ENCODE measurements at regions not wholly inside any gene's neighbourhood (a gene's known extent, or its start where the extent isn't known, plus 50 kb on each side); places are given as distances from the start of the nearest gene placed in this dataset.
"Not testable (repeated sequence)": the region's sequence is repeated elsewhere in the genome, so short reads cannot be mapped to it uniquely, and the experiment has no call there.

DNA sequence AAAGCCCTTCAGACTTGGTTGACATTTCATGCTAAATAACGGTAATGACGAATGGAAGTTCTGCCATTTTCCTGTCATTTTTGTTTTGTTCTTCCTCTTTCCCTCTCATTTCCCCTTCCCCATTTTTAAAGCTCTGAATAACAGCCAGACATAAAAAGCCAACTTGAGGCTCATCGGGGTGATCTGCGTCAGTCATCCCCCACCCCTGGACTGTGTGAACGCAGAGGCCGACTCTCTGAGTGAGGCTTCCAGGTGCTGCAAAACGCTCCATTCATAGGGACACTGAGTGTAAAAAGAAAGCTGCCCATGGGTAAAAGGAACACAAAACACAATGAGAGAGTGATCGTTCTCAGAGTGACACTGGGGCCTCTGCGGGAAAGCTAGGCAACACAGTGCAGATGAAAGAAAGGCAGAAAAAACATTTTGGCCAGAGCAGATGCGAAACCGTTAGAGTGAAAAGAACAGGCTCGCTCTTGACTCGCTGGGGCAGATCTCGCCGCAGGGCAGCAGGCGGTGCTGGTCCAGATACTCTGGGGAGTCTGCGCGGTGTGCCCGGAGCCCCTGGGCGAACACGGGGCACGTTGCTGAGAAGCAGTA is 684.8 kb downstream of the QKI start:
- DNase-seq = peak in 1 of 2 donors; percentile 50

DNA sequence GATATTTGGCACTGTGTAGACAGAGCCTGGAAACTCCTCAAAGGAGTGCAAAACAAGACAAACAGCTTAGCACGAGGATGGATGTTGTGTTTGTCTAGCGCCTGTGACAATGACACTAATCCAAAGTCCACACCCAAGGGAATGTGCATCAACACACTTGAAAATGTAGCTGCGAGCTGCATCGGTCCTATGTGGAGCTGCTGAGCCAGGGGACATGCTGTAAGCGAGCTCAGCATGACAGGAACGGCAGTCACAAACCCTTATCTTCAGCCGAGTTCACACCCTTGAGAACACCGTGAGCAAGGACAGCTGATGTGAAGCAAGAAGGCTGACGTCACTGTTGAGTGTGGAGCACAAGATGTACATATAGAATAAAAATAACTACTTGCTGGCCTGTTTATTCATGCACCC is 684.3 kb downstream of the QKI start:
- DNase-seq = peak in 1 of 2 donors; percentile 10

DNA sequence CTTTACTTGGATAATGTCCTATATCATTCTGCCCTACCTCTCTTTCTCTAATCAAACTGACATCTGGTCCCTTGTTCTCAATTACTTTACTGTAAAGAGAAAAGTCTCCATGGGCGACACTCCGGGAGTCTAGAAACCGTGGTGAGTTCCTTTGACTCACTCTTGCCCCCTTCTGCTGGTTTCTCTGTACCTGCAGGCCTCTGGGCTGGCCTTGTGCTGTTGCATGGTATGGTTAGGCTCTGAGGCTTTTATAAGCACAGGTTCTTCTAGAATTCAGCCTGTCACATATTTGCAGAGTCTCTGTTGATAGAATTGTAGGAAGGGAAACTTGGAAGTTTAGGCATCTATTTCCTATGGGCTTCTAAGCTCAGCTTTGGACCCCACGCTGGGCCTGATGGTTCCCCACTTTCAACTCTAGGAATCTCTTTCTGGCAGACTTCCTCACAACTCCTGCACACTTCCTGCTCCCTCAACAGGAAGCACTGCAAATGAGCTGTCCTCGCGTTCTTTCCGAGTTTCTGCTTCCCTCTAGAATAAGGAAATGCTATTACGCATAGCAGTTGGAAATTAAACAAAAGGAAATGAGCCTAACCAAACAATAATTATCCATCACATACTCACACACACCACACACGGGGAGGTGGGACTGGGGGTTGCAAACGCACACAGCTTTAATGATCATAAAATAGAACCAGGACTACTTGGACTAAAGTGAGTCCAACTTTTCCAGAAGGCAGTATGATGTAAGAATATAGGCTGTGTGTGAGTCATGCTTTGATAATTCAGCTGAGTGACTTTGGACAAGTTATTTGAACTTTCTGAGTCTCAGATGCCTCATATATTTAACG is 683.3 kb downstream of the QKI start:
- DNase-seq = no peak

DNA sequence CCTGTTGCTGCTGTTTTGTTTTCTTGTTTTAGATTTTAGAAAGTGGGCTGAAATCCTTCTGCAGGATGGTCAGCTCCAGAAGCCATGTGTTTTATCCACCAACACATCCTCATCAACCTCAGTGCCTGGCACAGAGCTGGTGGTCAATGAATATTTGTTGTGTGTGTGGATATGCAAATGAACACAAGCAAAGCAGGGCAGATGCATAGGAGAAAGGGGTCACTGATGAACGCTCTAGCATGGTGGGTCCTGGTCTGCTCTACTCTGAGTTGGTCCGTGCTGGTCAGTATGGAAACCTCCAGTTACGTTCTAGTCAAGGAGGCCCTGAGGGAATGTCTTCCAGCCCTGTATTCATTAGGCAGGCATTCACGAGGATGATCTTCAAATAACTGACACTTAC is 682.5 kb downstream of the QKI start:
- DNase-seq = no peak

DNA sequence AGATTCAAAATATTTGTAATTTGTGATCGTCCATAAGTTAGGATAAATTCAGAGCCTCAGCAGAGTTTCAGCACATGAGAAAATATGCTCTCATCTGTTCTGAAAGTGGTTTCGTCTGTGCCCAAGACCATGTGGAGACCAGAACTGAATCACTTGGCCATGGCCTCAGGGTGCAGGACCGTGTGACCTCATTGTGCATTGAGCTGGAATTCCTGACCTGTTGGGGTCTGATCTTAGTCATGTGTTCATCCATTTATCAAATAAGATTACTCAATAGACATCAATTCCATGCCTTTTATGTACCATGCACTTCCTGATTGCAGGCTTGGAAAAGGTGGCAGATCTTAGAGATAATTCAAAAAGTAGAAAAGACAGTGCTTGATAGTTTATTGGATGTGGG is 680.5 kb downstream of the QKI start:
- DNase-seq = no peak

- DNase-seq = no peak
Measured at GRCh38 chr6:164087870-164088269, 673.4 kb downstream of the QKI start.

GRCh38 chr6:164087211-164087610 is 672.7 kb downstream of the QKI start:
- DNase-seq = no peak

DNA sequence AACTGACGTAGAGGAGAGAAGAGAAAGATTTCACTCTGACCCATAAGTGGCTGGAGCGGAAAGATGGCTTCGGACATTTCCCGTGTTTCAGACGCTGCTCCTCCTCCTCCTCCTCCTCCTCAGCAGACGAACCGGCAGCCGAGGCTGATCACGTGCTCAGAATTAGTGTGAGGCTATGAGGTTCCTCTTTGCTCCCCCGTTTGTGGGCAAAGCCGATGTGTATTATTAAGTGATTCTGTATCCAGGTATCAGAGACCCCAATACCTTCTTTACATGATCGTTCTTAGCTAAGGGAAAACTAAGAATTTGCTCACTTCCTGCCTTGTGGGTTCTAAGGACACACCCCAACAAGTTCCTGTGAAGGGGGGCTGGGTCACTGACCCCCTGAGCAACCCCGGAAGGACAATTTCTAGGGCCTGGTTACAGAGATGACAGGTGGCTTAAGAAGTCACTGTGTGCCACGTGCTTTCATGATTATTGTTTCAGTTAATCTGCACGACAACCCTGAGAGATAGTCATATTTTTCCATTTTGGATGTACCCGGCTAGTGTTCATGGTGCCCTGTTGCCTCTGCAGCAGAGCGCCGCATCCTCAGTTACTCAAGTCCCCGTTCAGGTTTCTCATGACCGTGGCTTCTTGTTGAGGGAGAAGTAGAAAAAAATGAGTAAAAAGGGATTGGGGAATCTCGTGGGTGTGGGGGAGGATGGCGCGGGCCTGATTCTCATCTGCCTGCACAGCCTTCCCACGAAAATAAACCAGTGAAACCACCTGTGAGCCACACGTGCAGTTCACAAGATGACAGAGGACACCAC is 671.8 kb downstream of the QKI start:
- DNase-seq = no peak

GRCh38 chr6:164085091-164086075 is 670.9 kb downstream of the QKI start:
- DNase-seq = peak; percentile 93 to 98

DNA sequence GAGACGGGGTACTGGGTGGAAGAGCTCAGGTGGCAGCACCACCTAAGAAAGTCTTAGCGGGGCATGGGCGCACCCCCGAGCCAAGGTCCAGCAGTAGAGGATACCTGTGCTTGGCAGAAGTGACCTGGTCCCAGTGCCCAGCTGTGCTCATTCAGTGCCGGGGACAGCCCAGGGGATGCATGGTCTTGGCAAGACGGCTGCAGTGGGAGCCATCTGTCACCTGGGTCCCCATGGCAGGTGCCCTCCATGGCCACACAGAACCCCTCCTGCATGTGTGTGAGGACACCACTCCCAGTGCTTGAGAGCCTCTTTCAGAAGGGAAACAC is 664.7 kb downstream of the QKI start:
- DNase-seq = no peak

- peak in 1 of 2 donors; percentile 3 for DNase-seq
Measured at GRCh38 chr6:164078532-164079274, 664.2 kb downstream of the QKI start.

GRCh38 chr6:164076818-164077532 is 662.5 kb downstream of the QKI start:
- not testable (repeated sequence) for DNase-seq

DNA sequence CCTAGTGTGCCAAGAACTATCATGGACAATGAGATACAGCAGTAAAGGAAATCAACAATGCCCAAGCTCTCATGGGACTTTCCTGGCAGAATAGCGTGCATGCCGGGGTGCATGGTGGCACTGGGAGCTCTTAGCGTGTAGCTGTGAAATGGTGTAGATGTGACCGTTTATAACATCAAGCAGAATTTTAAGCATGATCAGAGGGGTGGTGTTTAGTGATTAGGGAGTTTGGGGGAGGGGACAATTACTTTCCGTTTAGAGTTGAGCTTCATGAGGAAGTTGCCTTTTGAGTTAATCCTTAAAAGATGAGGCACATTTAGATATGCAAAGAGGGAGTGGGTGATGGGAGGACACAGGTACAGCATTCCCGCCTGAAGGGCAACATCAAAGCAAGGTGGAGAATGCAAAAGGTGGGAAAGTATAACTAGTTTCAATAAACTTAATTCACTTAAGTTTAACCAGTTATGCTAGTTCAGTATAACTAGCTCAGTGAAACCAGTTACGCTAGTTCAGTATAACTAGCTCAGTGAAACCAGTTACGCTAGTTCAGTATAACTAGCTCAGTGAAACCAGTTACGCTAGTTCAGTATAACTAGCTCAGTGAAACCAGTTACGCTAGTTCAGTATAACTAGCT is 661.6 kb downstream of the QKI start:
- DNase-seq = no peak

DNA sequence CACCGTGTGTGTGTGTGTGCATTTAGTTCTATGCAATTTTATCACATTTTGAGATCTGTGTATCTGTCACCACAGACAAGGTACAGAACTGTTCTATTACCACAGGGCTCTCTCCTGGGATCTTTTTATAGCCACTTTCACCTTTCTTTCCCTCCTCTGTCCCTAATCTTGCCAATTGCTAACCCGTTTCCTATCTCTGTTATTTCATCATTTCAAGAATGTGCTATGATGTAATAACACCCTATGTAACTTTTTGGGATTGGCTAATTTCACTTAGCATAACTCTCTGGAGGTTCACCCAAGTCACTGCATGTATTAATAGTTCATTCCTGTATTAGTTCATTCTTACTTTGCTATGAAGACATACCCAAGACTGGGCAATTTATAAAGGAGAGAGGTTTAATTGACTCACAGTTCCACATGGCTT is 657.7 kb downstream of the QKI start:
- no peak for DNase-seq

- DNase-seq = peak; percentile 17 to 27
Measured at GRCh38 chr6:164069350-164069990, 655.0 kb downstream of the QKI start.

DNA sequence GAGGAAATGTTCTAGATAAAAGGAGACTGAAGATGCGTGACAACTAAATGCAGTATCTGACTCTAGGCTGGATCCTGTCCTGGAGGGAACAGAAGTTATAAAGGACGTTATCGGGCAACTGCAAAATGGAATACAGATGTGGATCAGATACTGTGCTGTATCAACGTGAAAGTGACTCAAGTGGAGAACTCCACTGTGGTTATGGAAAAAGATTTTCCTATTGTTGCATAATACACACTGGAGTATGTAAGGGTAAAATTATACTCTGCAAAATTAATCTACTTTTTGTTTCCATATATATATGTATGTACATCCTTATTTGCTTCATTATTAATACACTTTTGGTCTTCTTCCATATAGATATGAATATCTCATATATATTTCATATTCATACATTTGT is 654.0 kb downstream of the QKI start:
- DNase-seq = no peak

- DNase-seq = no peak
Measured at GRCh38 chr6:164066766-164067165, 652.2 kb downstream of the QKI start.

DNA sequence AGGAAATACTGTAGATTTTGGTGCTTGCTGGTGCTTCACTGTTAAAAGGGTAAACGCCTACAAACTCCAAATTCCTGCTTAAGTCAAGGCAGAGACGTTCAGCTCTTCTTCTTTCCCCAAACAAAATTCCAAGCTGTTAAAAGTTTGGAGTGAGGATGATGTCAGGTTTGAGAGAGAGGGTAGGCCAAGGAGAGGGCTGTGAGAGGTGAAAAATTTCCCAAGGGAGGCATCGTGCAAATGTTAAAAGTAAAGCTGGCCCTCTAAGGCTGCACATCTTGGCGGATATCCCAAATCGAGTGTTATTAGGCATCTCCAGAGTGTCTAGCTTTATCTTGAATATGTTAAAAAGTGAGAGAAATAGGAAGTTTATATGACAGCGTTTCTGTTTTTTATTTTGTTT is 651.8 kb downstream of the QKI start:
- no peak for DNase-seq

GRCh38 chr6:164063346-164063745 is 648.8 kb downstream of the QKI start:
- no peak for DNase-seq

- no peak for DNase-seq
Measured at GRCh38 chr6:164062872-164063271, 648.4 kb downstream of the QKI start.
